Loucy (cell line): ENCODE measurements at regions not wholly inside any gene's neighbourhood (a gene's known extent, or its start where the extent isn't known, plus 50 kb on each side); places are given as distances from the start of the nearest gene placed in this dataset.

ENCODE experiments used
- H2AFZ ChIP-seq: fragments of 200-600 bp; sonication (generic); 2 replicates; pipeline ENCODE4 v1.6.0; 2016; ENCODE audit warnings: antibody characterized with exemption, mild to moderate bottlenecking, low read length, moderate library complexity
- H3F3A ChIP-seq: fragments of 200-600 bp; 2 replicates; pipeline ENCODE4 v1.6.0; 2016; ENCODE audit warnings: antibody characterized with exemption, low read depth, mild to moderate bottlenecking
- H3K27me3 ChIP-seq: fragments of 200-600 bp; sonication (generic); 2 replicates; pipeline ENCODE4 v1.6.1; 2014; ENCODE audit warnings: low read length, mild to moderate bottlenecking; ENCODE audit not compliant: insufficient read depth, poor library complexity, severe bottlenecking
- H3K36me3 ChIP-seq: fragments of 200-600 bp; sonication (generic); 2 replicates; pipeline ENCODE4 v1.6.1; 2016; ENCODE audit warnings: low read length; ENCODE audit not compliant: insufficient read depth
- H3K4me1 ChIP-seq: fragments of 200-600 bp; sonication (generic); 2 replicates; pipeline ENCODE4 v1.5.1; 2014; ENCODE audit warnings: low read length, mild to moderate bottlenecking; ENCODE audit not compliant: insufficient read depth, poor library complexity, severe bottlenecking
- H3K4me2 ChIP-seq: fragments of 200-600 bp; sonication (generic); 2 replicates; pipeline ENCODE4 v1.6.0; 2014; ENCODE audit warnings: antibody characterized with exemption, low read length, low read depth, mild to moderate bottlenecking; ENCODE audit not compliant: poor library complexity, severe bottlenecking
- H3K4me3 ChIP-seq: fragments of 200-600 bp; sonication (generic); 2 replicates; pipeline ENCODE4 v1.5.1; 2014; ENCODE audit warnings: low read length, mild to moderate bottlenecking, mixed read lengths; ENCODE audit not compliant: poor library complexity, severe bottlenecking
- H3K79me2 ChIP-seq: fragments of 200-600 bp; sonication (generic); 2 replicates; pipeline ENCODE4 v1.6.1; 2014; ENCODE audit warnings: low read length; ENCODE audit not compliant: insufficient read depth
- H3K9ac ChIP-seq: fragments of 200-600 bp; sonication (generic); 2 replicates; pipeline ENCODE4 v1.6.0; 2014; ENCODE audit warnings: mild to moderate bottlenecking, low read depth, low read length, moderate library complexity; ENCODE audit not compliant: poor library complexity, severe bottlenecking
- H3K9me2 ChIP-seq: fragments of 200-600 bp; sonication (generic); replicated peaks from 2 replicates; pipeline ENCODE4 v1.6.1; 2016; ENCODE audit warnings: low read depth, low read length, mixed read lengths
- H3K9me3 ChIP-seq: fragments of 200-600 bp; sonication (generic); 2 replicates; pipeline ENCODE4 v1.6.1; 2014; ENCODE audit warnings: mild to moderate bottlenecking, antibody characterized with exemption, low read length, low read depth; ENCODE audit not compliant: insufficient read depth
- H4K20me1 ChIP-seq: fragments of 200-600 bp; sonication (generic); 2 replicates; pipeline ENCODE4 v1.6.0; 2014; ENCODE audit warnings: antibody characterized with exemption, low read length, mild to moderate bottlenecking; ENCODE audit not compliant: insufficient read depth, poor library complexity, severe bottlenecking
- EZH2phosphoT487 ChIP-seq: fragments of 200-600 bp; IDR thresholded peaks from 2 replicates; pipeline ENCODE4 v1.6.1; 2018; ENCODE audit warnings: antibody characterized with exemption, mild to moderate bottlenecking, moderate library complexity, borderline replicate concordance
- TF ChIP-seq, protein P1 (sequence below): fragments of 200-600 bp; sonication (generic); conservative IDR thresholded peaks from 2 replicates; pipeline ENCODE4 v1.5.1; 2014; ENCODE audit warnings: mild to moderate bottlenecking, antibody characterized with exemption, low read length

DNA sequence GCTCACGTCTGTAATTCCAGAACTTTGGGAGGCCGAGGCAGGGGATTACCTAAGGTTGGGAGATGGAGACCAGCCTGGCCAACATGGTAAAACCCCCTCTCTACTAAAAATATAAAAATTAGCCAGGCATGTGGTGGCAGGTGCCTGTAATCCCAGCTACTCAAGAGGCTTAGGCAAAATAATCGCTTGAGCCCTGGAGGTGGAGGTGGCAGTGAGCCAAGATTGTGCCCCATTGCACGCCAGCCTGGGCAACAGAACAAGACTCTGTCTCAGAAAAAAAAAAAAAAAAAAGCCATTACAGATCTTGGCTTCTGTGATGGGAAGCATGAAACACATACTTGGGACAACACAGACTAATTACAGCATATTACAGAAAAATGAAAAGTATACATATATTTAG, 1404.5 kb upstream of the SPRY2 start:
- Histone ChIP-seq H3K36me3 (no peaks in the 10 kb centered on the region), H3K4me2 (no peak overlapping the region), H3K79me2 (no peaks in the 10 kb centered on the region), H3K9ac (no peak overlapping the region), H3K9me2 (no peaks in the 10 kb centered on the region), H3K9me3 (no peaks in the 10 kb centered on the region), H3K4me3 (no peak overlapping the region), H4K20me1 (no peaks in the 10 kb centered on the region), H3K4me1 (no peaks in the 10 kb centered on the region), H3F3A (no peaks in the 10 kb centered on the region), H3K27me3 (no peaks in the 10 kb centered on the region), H2AFZ (no peak overlapping the region)
- no peak for TF ChIP-seq EZH2phosphoT487
- TF ChIP-seq, protein P1, sequence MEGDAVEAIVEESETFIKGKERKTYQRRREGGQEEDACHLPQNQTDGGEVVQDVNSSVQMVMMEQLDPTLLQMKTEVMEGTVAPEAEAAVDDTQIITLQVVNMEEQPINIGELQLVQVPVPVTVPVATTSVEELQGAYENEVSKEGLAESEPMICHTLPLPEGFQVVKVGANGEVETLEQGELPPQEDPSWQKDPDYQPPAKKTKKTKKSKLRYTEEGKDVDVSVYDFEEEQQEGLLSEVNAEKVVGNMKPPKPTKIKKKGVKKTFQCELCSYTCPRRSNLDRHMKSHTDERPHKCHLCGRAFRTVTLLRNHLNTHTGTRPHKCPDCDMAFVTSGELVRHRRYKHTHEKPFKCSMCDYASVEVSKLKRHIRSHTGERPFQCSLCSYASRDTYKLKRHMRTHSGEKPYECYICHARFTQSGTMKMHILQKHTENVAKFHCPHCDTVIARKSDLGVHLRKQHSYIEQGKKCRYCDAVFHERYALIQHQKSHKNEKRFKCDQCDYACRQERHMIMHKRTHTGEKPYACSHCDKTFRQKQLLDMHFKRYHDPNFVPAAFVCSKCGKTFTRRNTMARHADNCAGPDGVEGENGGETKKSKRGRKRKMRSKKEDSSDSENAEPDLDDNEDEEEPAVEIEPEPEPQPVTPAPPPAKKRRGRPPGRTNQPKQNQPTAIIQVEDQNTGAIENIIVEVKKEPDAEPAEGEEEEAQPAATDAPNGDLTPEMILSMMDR, result no peak

DNA sequence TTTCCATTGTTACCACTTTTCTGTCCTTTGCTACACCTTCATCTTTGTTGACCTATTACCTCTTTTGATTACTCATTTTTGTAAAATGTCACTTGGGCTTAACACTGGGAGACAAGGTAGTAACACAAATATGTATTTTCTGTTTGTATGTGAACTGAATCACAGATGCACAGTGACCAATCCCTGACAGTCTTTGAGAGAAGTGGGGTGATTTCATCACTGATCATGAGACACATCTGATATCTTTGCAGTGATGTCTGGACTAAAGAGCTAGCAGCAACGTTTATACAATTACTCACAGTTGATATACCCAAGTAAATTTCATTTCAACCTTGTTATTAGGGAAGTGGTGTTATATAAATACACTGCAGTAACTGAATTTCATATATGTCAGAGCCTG, 1397.4 kb upstream of the SPRY2 start:
- Histone ChIP-seq H3K4me3 (no peak overlapping the region), H3K9ac (no peak overlapping the region), H3K36me3 (no peaks in the 10 kb centered on the region), H2AFZ (no peak overlapping the region), H3K9me3 (no peaks in the 10 kb centered on the region), H3K4me1 (no peaks in the 10 kb centered on the region), H3K4me2 (no peak overlapping the region), H3F3A (no peaks in the 10 kb centered on the region), H3K79me2 (no peaks in the 10 kb centered on the region), H4K20me1 (no peaks in the 10 kb centered on the region), H3K9me2 (no peaks in the 10 kb centered on the region), H3K27me3 (no peaks in the 10 kb centered on the region)
- no peak for TF ChIP-seq EZH2phosphoT487
- TF ChIP-seq, protein P1, result no peak

DNA sequence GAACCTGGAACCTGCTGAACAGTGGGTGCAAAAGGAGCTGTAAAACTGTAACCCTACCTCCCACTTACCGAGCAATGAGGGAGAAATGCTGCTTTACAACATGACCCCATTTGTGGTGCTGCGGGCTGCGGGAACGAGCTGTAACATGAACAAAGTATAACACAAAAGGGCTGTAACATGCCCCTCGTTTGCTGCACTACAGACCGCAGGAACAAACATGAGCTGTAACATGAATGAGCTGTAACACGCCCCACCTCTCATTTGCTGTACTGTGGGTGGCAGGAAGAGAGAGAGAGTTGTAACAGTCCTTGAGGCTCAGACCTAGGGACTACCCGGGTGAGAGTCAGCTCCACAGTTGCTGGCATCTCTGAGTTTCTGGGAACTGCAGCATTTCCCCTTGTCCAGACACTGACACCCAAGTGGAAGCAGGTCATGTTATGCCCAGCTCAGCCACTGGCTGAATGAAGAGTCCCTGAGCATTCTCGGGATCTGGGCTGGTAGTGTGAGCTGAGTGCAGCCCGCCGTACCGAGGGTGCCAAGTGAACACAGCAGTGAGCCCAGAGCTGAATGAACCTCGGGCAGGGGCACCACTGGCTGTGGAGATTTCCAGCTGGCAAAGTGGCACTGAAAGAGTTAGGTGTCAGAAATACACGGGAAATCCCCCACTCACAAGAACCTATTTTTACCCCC, 1385.3 kb upstream of the SPRY2 start:
- H3K9ac ChIP-seq, result no peak overlapping the region
- no peaks in the 10 kb centered on the region for H3K4me1 ChIP-seq
- H2AFZ ChIP-seq, result no peak overlapping the region
- H3K79me2 ChIP-seq, result no peaks in the 10 kb centered on the region
- TF ChIP-seq, protein P1, result no peak
- TF ChIP-seq EZH2phosphoT487, result no peak
- no peak overlapping the region for H3K4me3 ChIP-seq
- H3K9me3 ChIP-seq, result no peaks in the 10 kb centered on the region
- H3K36me3 ChIP-seq, result no peaks in the 10 kb centered on the region
- H3K9me2 ChIP-seq, result no peaks in the 10 kb centered on the region
- no peak overlapping the region for H3K4me2 ChIP-seq
- H3F3A ChIP-seq, result no peaks in the 10 kb centered on the region
- H4K20me1 ChIP-seq, result no peaks in the 10 kb centered on the region
- no peaks in the 10 kb centered on the region for H3K27me3 ChIP-seq
